HG02885 (cell line): ENCODE measurements at regions not wholly inside any gene's neighbourhood (a gene's known extent, or its start where the extent isn't known, plus 50 kb on each side); places are given as distances from the start of the nearest gene placed in this dataset.

Experiments
- ATAC-seq: cut with Tn5 transposase; IDR thresholded peaks from one replicate; pipeline ENCODE4 v1.9.1; 2021; ENCODE audit warnings: mild to moderate bottlenecking; ENCODE audit not compliant: unreplicated experiment, poor library complexity

- no peak for ATAC-seq
Measured at GRCh38 chr4:16977081-16977480, 78.6 kb upstream of the LDB2 start.

- no peak for ATAC-seq
Measured at GRCh38 chr4:16969696-16970135, 71.3 kb upstream of the LDB2 start.

DNA sequence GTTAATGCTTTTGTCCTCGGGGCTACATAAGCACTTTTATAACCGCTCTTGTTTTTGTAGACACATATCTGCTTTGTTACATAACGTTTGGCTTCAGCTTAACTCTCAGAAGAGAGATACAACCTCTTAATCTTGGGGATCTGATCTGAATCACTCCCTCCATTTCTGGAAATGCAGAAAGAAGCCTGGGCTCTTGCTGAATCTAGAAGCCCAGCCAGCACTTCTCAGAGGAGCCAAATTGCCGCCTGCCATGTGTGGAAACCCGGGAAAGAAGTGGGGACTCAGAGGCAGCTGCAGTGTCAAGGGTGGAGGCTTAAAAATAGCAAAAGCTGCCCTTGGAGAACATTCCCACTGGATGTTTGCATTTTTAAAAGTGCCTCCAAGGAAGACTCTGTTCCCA is 69.3 kb upstream of the LDB2 start:
- no peak for ATAC-seq

- no peak for ATAC-seq
Measured at GRCh38 chr4:16959305-16959704, 60.9 kb upstream of the LDB2 start.

DNA sequence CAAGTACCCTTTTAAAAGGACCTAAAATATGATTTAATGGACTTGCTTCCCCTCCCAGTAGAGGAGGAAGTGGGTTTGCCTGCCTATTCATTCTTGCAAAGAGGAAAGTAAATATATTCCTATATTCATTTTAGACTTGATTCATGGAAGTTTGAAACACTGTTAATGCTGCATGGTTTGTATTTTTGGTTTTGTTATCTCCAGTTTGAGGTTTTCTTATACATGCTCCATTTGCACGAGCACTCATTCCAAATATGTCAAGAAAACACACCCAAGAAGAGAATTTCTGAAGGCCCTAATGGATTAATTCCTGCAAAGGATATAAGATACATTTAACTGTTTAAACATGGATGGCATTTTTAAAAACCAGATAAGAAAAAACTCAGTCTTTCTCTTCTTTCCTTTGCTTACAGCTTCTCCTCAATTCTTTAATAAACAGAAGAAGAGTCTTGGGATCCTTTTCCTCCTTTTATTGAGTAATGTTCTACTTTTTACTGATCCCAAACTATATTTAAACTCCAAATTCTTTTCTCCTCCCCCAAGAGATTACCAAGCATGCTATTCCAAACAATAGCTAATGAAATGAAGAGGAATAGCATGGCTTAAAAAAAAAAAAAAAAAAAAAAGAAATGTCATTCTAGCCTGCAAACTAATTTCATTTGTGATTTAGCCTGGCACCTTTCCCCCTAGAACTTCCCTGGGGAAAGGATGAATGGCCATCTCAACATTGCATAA is 54.6 kb upstream of the LDB2 start:
- ATAC-seq = no peak

DNA sequence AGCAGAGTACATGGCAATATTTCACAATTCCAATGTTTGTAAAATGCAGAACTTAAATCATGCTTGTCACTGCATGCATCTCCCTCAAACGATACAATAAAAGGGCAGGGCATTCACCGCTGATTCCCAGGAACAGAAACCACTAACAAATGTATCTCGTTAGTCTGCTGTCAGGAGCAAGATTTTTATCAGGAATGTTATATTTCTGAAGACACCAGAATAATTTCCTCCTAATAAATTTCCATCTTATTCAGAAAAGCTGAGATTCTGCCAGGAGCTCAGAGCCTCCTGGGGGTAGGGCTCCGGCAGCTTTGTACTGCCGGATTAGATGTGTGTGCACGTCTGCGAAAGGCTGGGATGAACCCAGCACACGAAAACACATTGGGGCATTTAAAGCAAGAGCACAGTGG is 54.0 kb upstream of the LDB2 start:
- no peak for ATAC-seq
